GM21825 (cell line): ENCODE measurements at regions not wholly inside any gene's neighbourhood (a gene's known extent, or its start where the extent isn't known, plus 50 kb on each side); places are given as distances from the start of the nearest gene placed in this dataset.

Experiments
- ATAC-seq: cut with Tn5 transposase; IDR thresholded peaks from one replicate; pipeline ENCODE4 v1.9.1; 2021; ENCODE audit warnings: mild to moderate bottlenecking, moderate library complexity; ENCODE audit not compliant: unreplicated experiment

GRCh38 chr18:78303519-78304191 is 676.0 kb upstream of the SALL3 start:
- ATAC-seq = no peak

GRCh38 chr18:78304192-78305164 is 675.1 kb upstream of the SALL3 start:
- no peak for ATAC-seq

GRCh38 chr18:78305789-78306188 is 673.8 kb upstream of the SALL3 start:
- no peak for ATAC-seq

GRCh38 chr18:78309307-78309706 is 670.3 kb upstream of the SALL3 start:
- ATAC-seq = no peak

- ATAC-seq = no peak
Observed at GRCh38 chr18:78309924-78310323, 669.7 kb upstream of the SALL3 start.

- no peak for ATAC-seq
Observed at GRCh38 chr18:78319264-78319663, 660.4 kb upstream of the SALL3 start.

- no peak for ATAC-seq
Observed at GRCh38 chr18:78319961-78320360, 659.7 kb upstream of the SALL3 start.

GRCh38 chr18:78321402-78321801 is 658.2 kb upstream of the SALL3 start:
- ATAC-seq = no peak

- ATAC-seq = no peak
Observed at GRCh38 chr18:78323453-78324197, 656.0 kb upstream of the SALL3 start.

- no peak for ATAC-seq
Observed at GRCh38 chr18:78327643-78328042, 652.0 kb upstream of the SALL3 start.

GRCh38 chr18:78330766-78331165 is 648.9 kb upstream of the SALL3 start:
- ATAC-seq = no peak

GRCh38 chr18:78352910-78353309 is 626.7 kb upstream of the SALL3 start:
- ATAC-seq = no peak

- no peak for ATAC-seq
Observed at GRCh38 chr18:78362198-78362597, 617.4 kb upstream of the SALL3 start.

- no peak for ATAC-seq
Observed at GRCh38 chr18:78363556-78364387, 615.8 kb upstream of the SALL3 start.

GRCh38 chr18:78364388-78364960 is 615.1 kb upstream of the SALL3 start:
- no peak for ATAC-seq

- no peak for ATAC-seq
Observed at GRCh38 chr18:78367996-78368395, 611.6 kb upstream of the SALL3 start.

- ATAC-seq = no peak
Observed at GRCh38 chr18:78368726-78369125, 610.9 kb upstream of the SALL3 start.

GRCh38 chr18:78376046-78376445 is 603.6 kb upstream of the SALL3 start:
- no peak for ATAC-seq

- no peak for ATAC-seq
Observed at GRCh38 chr18:78378403-78378802, 601.2 kb upstream of the SALL3 start.

GRCh38 chr18:78378983-78379382 is 600.6 kb upstream of the SALL3 start:
- ATAC-seq = no peak
